ENCODE measurements at regions not wholly inside any gene's neighbourhood (a gene's known extent, or its start where the extent isn't known, plus 50 kb on each side); places are given as distances from the start of the nearest gene placed in this dataset.

GRCh38 chr12:58190618-58191017, 249.3 kb downstream of the ATP23 start:
- peak; percentile 18 for DNase-seq (ENCODE audit: low spot score)

- no peak for DNase-seq (ENCODE audit: low spot score)
These were observed 255.6 kb downstream of the ATP23 start for GRCh38 chr12:58196971-58197370.

GRCh38 chr12:58202933-58203718, 261.8 kb downstream of the ATP23 start:
- no peak for DNase-seq (ENCODE audit: low spot score)

GRCh38 chr12:58204071-58204470, 262.7 kb downstream of the ATP23 start:
- DNase-seq (ENCODE audit: low spot score), result peak; percentile 43

GRCh38 chr12:58206876-58207275, 265.5 kb downstream of the ATP23 start:
- no peak for DNase-seq (ENCODE audit: low spot score)

GRCh38 chr12:58211211-58211610, 269.8 kb downstream of the ATP23 start:
- DNase-seq (ENCODE audit: low spot score), result no peak

- DNase-seq (ENCODE audit: low spot score), result no peak
These were observed 275.8 kb downstream of the ATP23 start for GRCh38 chr12:58217130-58217529.

GRCh38 chr12:58224536-58225105, 283.3 kb downstream of the ATP23 start:
- DNase-seq (ENCODE audit: low spot score), result no peak

GRCh38 chr12:58225203-58225877, 284.0 kb downstream of the ATP23 start:
- no peak for DNase-seq (ENCODE audit: low spot score)

- DNase-seq (ENCODE audit: low spot score), result no peak
These were observed 292.5 kb downstream of the ATP23 start for GRCh38 chr12:58233886-58234285.

GRCh38 chr12:58238411-58238810, 297.0 kb downstream of the ATP23 start:
- DNase-seq (ENCODE audit: low spot score), result no peak

- no peak for DNase-seq (ENCODE audit: low spot score)
These were observed 299.7 kb downstream of the ATP23 start for GRCh38 chr12:58241099-58241498.

- DNase-seq (ENCODE audit: low spot score), result no peak
These were observed 301.6 kb downstream of the ATP23 start for GRCh38 chr12:58242796-58243630.

GRCh38 chr12:58247633-58248032, 306.3 kb downstream of the ATP23 start:
- DNase-seq (ENCODE audit: low spot score), result no peak

GRCh38 chr12:58248599-58248998, 307.2 kb downstream of the ATP23 start:
- DNase-seq (ENCODE audit: low spot score), result no peak

GRCh38 chr12:58249610-58250009, 308.2 kb downstream of the ATP23 start:
- no peak for DNase-seq (ENCODE audit: low spot score)

GRCh38 chr12:58250077-58250476, 308.7 kb downstream of the ATP23 start:
- DNase-seq (ENCODE audit: low spot score), result peak; percentile 8

GRCh38 chr12:58252914-58253313, 311.5 kb downstream of the ATP23 start:
- no peak for DNase-seq (ENCODE audit: low spot score)

- no peak for DNase-seq (ENCODE audit: low spot score)
These were observed 312.3 kb downstream of the ATP23 start for GRCh38 chr12:58253663-58254062.

GRCh38 chr12:58254463-58255100, 313.2 kb downstream of the ATP23 start:
- DNase-seq (ENCODE audit: low spot score), result no peak

GRCh38 chr12:58262796-58263195, 321.4 kb downstream of the ATP23 start:
- no peak for DNase-seq (ENCODE audit: low spot score)
